ENCODE measurements at regions not wholly inside any gene's neighbourhood (a gene's known extent, or its start where the extent isn't known, plus 50 kb on each side); places are given as distances from the start of the nearest gene placed in this dataset.

GRCh38 chr20:51955756-51956155 is 153.4 kb upstream of the SALL4 start:
- TF ChIP-seq CTCF (conservative IDR thresholded peaks at IDR 0.05; ENCODE audit: low read length) (no peak), EZH2phosphoT487 (IDR thresholded peaks at IDR 0.05; ENCODE audit: borderline replicate concordance, low read depth, low read length) (no peak)
- no peaks in the 10 kb centered on the region for H3K36me3 ChIP-seq (ENCODE audit: insufficient read depth, low read length)
- H3K4me2 ChIP-seq (ENCODE audit: low read length) = no peak overlapping the region
- no peaks in the 10 kb centered on the region for H3K79me2 ChIP-seq (ENCODE audit: insufficient read depth, low read depth, low read length)
- H3K9me3 ChIP-seq (ENCODE audit: low read length) = no peaks in the 10 kb centered on the region
- H3K4me1 ChIP-seq (ENCODE audit: insufficient read depth, low read length, poor library complexity, severe bottlenecking) = peaks cover 3% of the 10 kb centered on the region
- ChIA-PET CTCF (ENCODE audit: unreplicated experiment) (no interaction called here), POLR2A (no interaction called here)
- no peak overlapping the region for H2AFZ ChIP-seq (ENCODE audit: low read length)
- H4K20me1 ChIP-seq (ENCODE audit: insufficient read depth, low read length) = no peaks in the 10 kb centered on the region
- no peaks in the 10 kb centered on the region for H3K9me2 ChIP-seq (ENCODE audit: insufficient read depth, low read length)
- no peak overlapping the region for H3K27ac ChIP-seq (ENCODE audit: low read depth, low read length, poor library complexity, severe bottlenecking)
- no peak for DNase-seq (ENCODE audit: low spot score)
- intact Hi-C loops (cut with micrococcal nuclease; ENCODE audit: unreplicated experiment) = no loop called here
- no peak overlapping the region for H3K4me3 ChIP-seq (ENCODE audit: low read depth, low read length, poor library complexity, severe bottlenecking)
- no TSS peak for BruUV-seq (replicated peaks)

GRCh38 chr20:51953731-51954340 is 151.5 kb upstream of the SALL4 start:
- POLR2A ChIA-PET = interaction anchor here (0.7 to 1.0 kb wide), 3 partner anchors 8 to 60 kb away, joined by 3 to 4 read pairs (median 4); no protein-coding TSS in a partner anchor
- no peak overlapping the region for H3K4me3 ChIP-seq (ENCODE audit: low read depth, low read length, poor library complexity, severe bottlenecking)
- H3K4me2 ChIP-seq (ENCODE audit: low read length) = no peak overlapping the region
- CTCF ChIA-PET (ENCODE audit: unreplicated experiment) = no interaction called here
- H4K20me1 ChIP-seq (ENCODE audit: insufficient read depth, low read length) = no peaks in the 10 kb centered on the region
- BruUV-seq (replicated peaks) = no TSS peak
- intact Hi-C loops (cut with micrococcal nuclease; ENCODE audit: unreplicated experiment) = no loop called here
- no peak overlapping the region for H2AFZ ChIP-seq (ENCODE audit: low read length)
- no peaks in the 10 kb centered on the region for H3K36me3 ChIP-seq (ENCODE audit: insufficient read depth, low read length)
- peaks cover 3% of the 10 kb centered on the region for H3K4me1 ChIP-seq (ENCODE audit: insufficient read depth, low read length, poor library complexity, severe bottlenecking)
- TF ChIP-seq CTCF (conservative IDR thresholded peaks at IDR 0.05; ENCODE audit: low read length) = no peak
- no peaks in the 10 kb centered on the region for H3K9me2 ChIP-seq (ENCODE audit: insufficient read depth, low read length)
- H3K27ac ChIP-seq (ENCODE audit: low read depth, low read length, poor library complexity, severe bottlenecking) = no peak overlapping the region
- H3K79me2 ChIP-seq (ENCODE audit: insufficient read depth, low read depth, low read length) = no peaks in the 10 kb centered on the region
- no peaks in the 10 kb centered on the region for H3K9me3 ChIP-seq (ENCODE audit: low read length)
- DNase-seq (ENCODE audit: low spot score) = peak; percentile 10

- intact Hi-C loops (cut with micrococcal nuclease; ENCODE audit: unreplicated experiment) = no loop called here
These were observed 148.6 kb upstream of the SALL4 start for GRCh38 chr20:51950926-51951325.

More at GRCh38 chr20:51950926-51951325, 148.6 kb upstream of the SALL4 start:
- H2AFZ ChIP-seq (ENCODE audit: low read length) = no peak overlapping the region
- H4K20me1 ChIP-seq (ENCODE audit: insufficient read depth, low read length) = no peaks in the 10 kb centered on the region
- no peaks in the 10 kb centered on the region for H3K36me3 ChIP-seq (ENCODE audit: insufficient read depth, low read length)
- TF ChIP-seq EZH2phosphoT487 (IDR thresholded peaks at IDR 0.05; ENCODE audit: borderline replicate concordance, low read depth, low read length) (no peak), CTCF (conservative IDR thresholded peaks at IDR 0.05; ENCODE audit: low read length) (no peak)
- H3K4me1 ChIP-seq (ENCODE audit: insufficient read depth, low read length, poor library complexity, severe bottlenecking) = peaks cover 3% of the 10 kb centered on the region
- no peak overlapping the region for H3K27ac ChIP-seq (ENCODE audit: low read depth, low read length, poor library complexity, severe bottlenecking)
- H3K4me2 ChIP-seq (ENCODE audit: low read length) = no peak overlapping the region
- H3K9me3 ChIP-seq (ENCODE audit: low read length) = no peaks in the 10 kb centered on the region
- H3K4me3 ChIP-seq (ENCODE audit: low read depth, low read length, poor library complexity, severe bottlenecking) = no peak overlapping the region
- BruUV-seq (replicated peaks) = no TSS peak
- no peaks in the 10 kb centered on the region for H3K79me2 ChIP-seq (ENCODE audit: insufficient read depth, low read depth, low read length)
- H3K9me2 ChIP-seq (ENCODE audit: insufficient read depth, low read length) = no peaks in the 10 kb centered on the region
- POLR2A ChIA-PET = interaction anchor here (0.6 kb wide), 2 partner anchors 29 to 126 kb away, joined by 3 to 7 read pairs; no protein-coding TSS in a partner anchor
- CTCF ChIA-PET (ENCODE audit: unreplicated experiment) = no interaction called here
- DNase-seq (ENCODE audit: low spot score) = no peak
